Transverse colon (tissue), 4 donors: ENCODE measurements at regions not wholly inside any gene's neighbourhood (a gene's known extent, or its start where the extent isn't known, plus 50 kb on each side); places are given as distances from the start of the nearest gene placed in this dataset.
"Not testable (repeated sequence)": the region's sequence is repeated elsewhere in the genome, so short reads cannot be mapped to it uniquely, and the experiment has no call there.

Source experiments
- CTCF ChIP-seq, 5 experiments: fragments of 200-600 bp in 3 of 5; fragments of 450-650 bp in 2 of 5; sonication (generic) in 3 of 5; IDR thresholded peaks; 1 replicate in 2 of 5; 2 replicates in 3 of 5; pipeline ENCODE4 v1.5.1; 2016 to 2017; ENCODE audit warnings: antibody characterized with exemption in 5 of 5, inconsistent platforms in 3 of 5, mild to moderate bottlenecking in 2 of 5, moderate library complexity in 1 of 5
- EP300 ChIP-seq: sonication (generic); formaldehyde crosslinking; IDR thresholded peaks from one replicate; pipeline ENCODE4 v1.6.1; 2017; ENCODE audit warnings: antibody characterized with exemption, low read depth
- POLR2AphosphoS5 ChIP-seq, 3 donors: sonication (generic); formaldehyde crosslinking; IDR thresholded peaks; one replicate each; pipeline ENCODE4 v1.6.1; 2016; ENCODE audit warnings: antibody characterized with exemption in 3 of 3

- not testable (repeated sequence) for TF ChIP-seq CTCF (IDR thresholded peaks at IDR 0.05); POLR2AphosphoS5 (IDR thresholded peaks at IDR 0.05); EP300
Measured at GRCh38 chr16:80091453-80091852, 449.3 kb upstream of the DYNLRB2 start.
